Fibroblast of lung (primary cell): ENCODE measurements at regions not wholly inside any gene's neighbourhood (a gene's known extent, or its start where the extent isn't known, plus 50 kb on each side); places are given as distances from the start of the nearest gene placed in this dataset.

Experiments used
- EZH2 ChIP-seq: IDR thresholded peaks from 2 replicates; pipeline ENCODE4 v1.5.1; 2012; ENCODE audit warnings: low read length, control low read depth, mild to moderate bottlenecking; ENCODE audit errors: missing control alignments
- TF ChIP-seq, protein P1 (sequence below), 2 donors: IDR thresholded peaks in 1 of 2; conservative IDR thresholded peaks in 1 of 2; 1 replicate in 1 of 2; 2 replicates in 1 of 2; pipeline ENCODE4 v1.5.1; 2011 to 2012; ENCODE audit warnings: low read length in 2 of 2, control low read depth in 1 of 2, inconsistent platforms in 1 of 2, low read depth in 1 of 2, mild to moderate bottlenecking in 1 of 2

DNA sequence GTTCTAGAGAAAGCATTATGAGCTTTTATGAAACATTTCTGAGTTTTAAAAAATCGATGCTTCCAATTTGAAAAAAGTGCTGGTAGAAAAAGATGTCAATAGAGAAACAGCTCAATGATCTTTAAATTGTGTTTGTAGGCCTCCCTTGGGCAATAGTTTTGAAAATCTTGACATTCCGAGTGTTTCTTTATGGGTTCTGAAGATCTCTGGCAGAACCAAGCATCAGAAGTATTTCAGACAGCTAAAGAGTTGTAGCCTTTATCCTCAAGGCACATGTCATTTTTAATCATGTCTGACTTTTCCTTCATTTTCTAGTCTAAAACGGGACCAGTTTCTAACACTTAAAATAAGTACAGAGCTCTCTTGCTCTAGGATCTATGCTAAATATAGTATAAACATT lies 188.1 kb upstream of the CBLB start:
- TF ChIP-seq, protein P1, sequence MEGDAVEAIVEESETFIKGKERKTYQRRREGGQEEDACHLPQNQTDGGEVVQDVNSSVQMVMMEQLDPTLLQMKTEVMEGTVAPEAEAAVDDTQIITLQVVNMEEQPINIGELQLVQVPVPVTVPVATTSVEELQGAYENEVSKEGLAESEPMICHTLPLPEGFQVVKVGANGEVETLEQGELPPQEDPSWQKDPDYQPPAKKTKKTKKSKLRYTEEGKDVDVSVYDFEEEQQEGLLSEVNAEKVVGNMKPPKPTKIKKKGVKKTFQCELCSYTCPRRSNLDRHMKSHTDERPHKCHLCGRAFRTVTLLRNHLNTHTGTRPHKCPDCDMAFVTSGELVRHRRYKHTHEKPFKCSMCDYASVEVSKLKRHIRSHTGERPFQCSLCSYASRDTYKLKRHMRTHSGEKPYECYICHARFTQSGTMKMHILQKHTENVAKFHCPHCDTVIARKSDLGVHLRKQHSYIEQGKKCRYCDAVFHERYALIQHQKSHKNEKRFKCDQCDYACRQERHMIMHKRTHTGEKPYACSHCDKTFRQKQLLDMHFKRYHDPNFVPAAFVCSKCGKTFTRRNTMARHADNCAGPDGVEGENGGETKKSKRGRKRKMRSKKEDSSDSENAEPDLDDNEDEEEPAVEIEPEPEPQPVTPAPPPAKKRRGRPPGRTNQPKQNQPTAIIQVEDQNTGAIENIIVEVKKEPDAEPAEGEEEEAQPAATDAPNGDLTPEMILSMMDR (conservative IDR thresholded peaks at IDR 0.05 in 1 of 2, IDR thresholded peaks at IDR 0.05 in 1 of 2; ENCODE audit: low read depth in 1 of 2, low read length in 2 of 2), result no peak
- TF ChIP-seq EZH2, result no peak
